Neural progenitor cell (in vitro differentiated cells): ENCODE measurements at regions not wholly inside any gene's neighbourhood (a gene's known extent, or its start where the extent isn't known, plus 50 kb on each side); places are given as distances from the start of the nearest gene placed in this dataset.

Source experiments
- DNase-seq: peaks from one replicate; pipeline ENCODE4 v3.0.0-alpha.2; 2016; ENCODE audit warnings: low spot score
- H2AFZ ChIP-seq: fragments of 200-600 bp; sonication (generic); replicated peaks from 2 replicates; pipeline ENCODE4 v1.6.1; 2016; ENCODE audit warnings: antibody characterized with exemption
- H3F3A ChIP-seq: fragments of 200-600 bp; sonication (generic); 2 replicates; pipeline ENCODE4 v1.6.1; 2016; ENCODE audit warnings: antibody characterized with exemption, low read depth
- H3K27ac ChIP-seq: fragments of 200-600 bp; sonication (generic); 2 replicates; pipeline ENCODE4 v1.5.1; 2016; ENCODE audit warnings: mild to moderate bottlenecking
- H3K27me3 ChIP-seq: fragments of 200-600 bp; sonication (generic); 2 replicates; pipeline ENCODE4 v1.6.1; 2016; ENCODE audit warnings: mild to moderate bottlenecking, moderate library complexity
- H3K36me3 ChIP-seq: fragments of 200-600 bp; sonication (generic); 2 replicates; pipeline ENCODE4 v1.5.1; 2016
- H3K4me1 ChIP-seq: fragments of 200-600 bp; sonication (generic); 2 replicates; pipeline ENCODE4 v1.6.1; 2016; ENCODE audit warnings: mixed run types
- H3K4me2 ChIP-seq: fragments of 200-600 bp; sonication (generic); 2 replicates; pipeline ENCODE4 v1.6.1; 2016
- H3K4me3 ChIP-seq: fragments of 200-600 bp; sonication (generic); 2 replicates; pipeline ENCODE4 v1.5.1; 2016
- H3K79me2 ChIP-seq: fragments of 200-600 bp; sonication (generic); 2 replicates; pipeline ENCODE4 v1.6.1; 2016; ENCODE audit warnings: low read depth
- H3K9ac ChIP-seq: fragments of 200-600 bp; sonication (generic); 2 replicates; pipeline ENCODE4 v1.6.1; 2016
- H3K9me3 ChIP-seq: fragments of 200-600 bp; sonication (generic); 2 replicates; pipeline ENCODE4 v1.5.1; 2016; ENCODE audit warnings: low read depth
- H4K20me1 ChIP-seq: fragments of 200-600 bp; sonication (generic); 2 replicates; pipeline ENCODE4 v1.6.1; 2016; ENCODE audit warnings: low read depth
- H3K27ac Mint-ChIP-seq: 3 replicates; pipeline ENCODE4 v1.8.0; 2021; ENCODE audit warnings: mixed read lengths
- H3K27me3 Mint-ChIP-seq: 2 replicates; pipeline ENCODE4 v1.8.0; 2022; ENCODE audit warnings: low read depth, mild to moderate bottlenecking, inconsistent platforms, moderate library complexity, mixed read lengths; ENCODE audit not compliant: insufficient read depth
- H3K36me3 Mint-ChIP-seq: 3 replicates; pipeline ENCODE4 v1.8.0; 2021; ENCODE audit warnings: mixed read lengths
- H3K4me1 Mint-ChIP-seq: 3 replicates; pipeline ENCODE4 v1.8.0; 2021; ENCODE audit warnings: mixed read lengths
- H3K4me3 Mint-ChIP-seq: 3 replicates; pipeline ENCODE4 v1.8.0; 2021; ENCODE audit warnings: mild to moderate bottlenecking, moderate library complexity, mixed read lengths
- H3K9me3 Mint-ChIP-seq: 3 replicates; pipeline ENCODE4 v1.8.0; 2020; ENCODE audit warnings: mixed read lengths
- EZH2 ChIP-seq: fragments of 200-600 bp; sonication (generic); IDR thresholded peaks from 2 replicates; pipeline ENCODE4 v1.6.1; 2017; ENCODE audit warnings: antibody characterized with exemption, mild to moderate bottlenecking, moderate library complexity
- EZH2phosphoT487 ChIP-seq: fragments of 200-600 bp; sonication (generic); IDR thresholded peaks from 2 replicates; pipeline ENCODE4 v1.6.1; 2017; ENCODE audit warnings: antibody characterized with exemption
- TF ChIP-seq, protein P1 (sequence below): fragments of 200-600 bp; sonication (generic); IDR thresholded peaks from 2 replicates; pipeline ENCODE4 v1.5.1; 2017; ENCODE audit warnings: antibody characterized with exemption, mild to moderate bottlenecking

DNA sequence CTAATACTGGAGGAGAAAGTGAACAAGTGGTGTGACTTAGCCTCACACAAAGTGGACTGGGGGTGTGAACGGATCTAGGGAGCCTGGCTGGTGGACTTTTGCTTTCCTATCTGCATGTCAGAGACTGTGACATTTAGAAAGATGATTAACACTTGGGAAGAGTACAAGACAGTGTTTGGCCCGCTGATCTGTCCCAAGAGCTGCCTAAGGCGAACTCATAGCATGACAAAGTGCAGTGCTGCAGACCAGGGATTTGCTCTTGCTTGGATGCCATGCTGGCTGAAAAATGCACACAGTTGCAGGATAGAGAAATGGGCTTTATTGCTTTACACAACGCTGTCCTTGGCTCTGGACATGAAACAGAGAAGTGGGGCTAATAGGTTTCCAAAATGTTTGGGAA lies 386.0 kb upstream of the MAN1A1 start:
- Mint-ChIP-seq H3K4me1 (peaks cover 2% of the 10 kb centered on the region), H3K27me3 (no peaks in the 10 kb centered on the region), H3K27ac (no peak overlapping the region), H3K9me3 (no peaks in the 10 kb centered on the region), H3K4me3 (no peak overlapping the region), H3K36me3 (no peaks in the 10 kb centered on the region)
- no peak overlapping the region for H3K9ac ChIP-seq
- no peaks in the 10 kb centered on the region for H3K79me2 ChIP-seq
- no peaks in the 10 kb centered on the region for H3K9me3 ChIP-seq
- no peak for DNase-seq
- H3K27ac ChIP-seq = no peak overlapping the region
- no peaks in the 10 kb centered on the region for H3F3A ChIP-seq
- no peaks in the 10 kb centered on the region for H4K20me1 ChIP-seq
- H3K4me2 ChIP-seq = no peak overlapping the region
- H3K4me1 ChIP-seq = no peaks in the 10 kb centered on the region
- H2AFZ ChIP-seq = no peak overlapping the region
- no peaks in the 10 kb centered on the region for H3K36me3 ChIP-seq
- H3K27me3 ChIP-seq = no peaks in the 10 kb centered on the region
- no peak for TF ChIP-seq EZH2
- TF ChIP-seq, protein P1, sequence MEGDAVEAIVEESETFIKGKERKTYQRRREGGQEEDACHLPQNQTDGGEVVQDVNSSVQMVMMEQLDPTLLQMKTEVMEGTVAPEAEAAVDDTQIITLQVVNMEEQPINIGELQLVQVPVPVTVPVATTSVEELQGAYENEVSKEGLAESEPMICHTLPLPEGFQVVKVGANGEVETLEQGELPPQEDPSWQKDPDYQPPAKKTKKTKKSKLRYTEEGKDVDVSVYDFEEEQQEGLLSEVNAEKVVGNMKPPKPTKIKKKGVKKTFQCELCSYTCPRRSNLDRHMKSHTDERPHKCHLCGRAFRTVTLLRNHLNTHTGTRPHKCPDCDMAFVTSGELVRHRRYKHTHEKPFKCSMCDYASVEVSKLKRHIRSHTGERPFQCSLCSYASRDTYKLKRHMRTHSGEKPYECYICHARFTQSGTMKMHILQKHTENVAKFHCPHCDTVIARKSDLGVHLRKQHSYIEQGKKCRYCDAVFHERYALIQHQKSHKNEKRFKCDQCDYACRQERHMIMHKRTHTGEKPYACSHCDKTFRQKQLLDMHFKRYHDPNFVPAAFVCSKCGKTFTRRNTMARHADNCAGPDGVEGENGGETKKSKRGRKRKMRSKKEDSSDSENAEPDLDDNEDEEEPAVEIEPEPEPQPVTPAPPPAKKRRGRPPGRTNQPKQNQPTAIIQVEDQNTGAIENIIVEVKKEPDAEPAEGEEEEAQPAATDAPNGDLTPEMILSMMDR = no peak
- no peak for TF ChIP-seq EZH2phosphoT487
- no peak overlapping the region for H3K4me3 ChIP-seq

DNA sequence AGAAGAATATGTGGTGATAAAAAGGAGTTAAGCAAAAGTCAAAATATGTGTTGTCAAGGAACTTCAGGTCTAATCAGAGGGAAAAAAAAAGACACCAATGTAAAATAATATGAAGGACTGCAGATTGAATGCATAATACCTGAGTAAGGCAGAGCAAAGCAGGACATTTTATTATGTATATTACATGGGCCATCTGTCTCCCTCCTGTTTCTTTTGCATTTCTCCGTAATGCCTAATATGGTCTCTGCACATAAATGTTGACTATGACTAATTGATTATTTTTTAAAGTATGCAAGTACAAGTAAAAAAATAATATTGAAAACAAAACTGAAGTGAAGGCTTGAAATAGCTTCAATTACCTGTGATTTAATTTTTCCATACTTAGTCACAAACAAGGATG lies 384.7 kb upstream of the MAN1A1 start:
- Histone ChIP-seq H3K9ac (no peak overlapping the region), H3K36me3 (no peaks in the 10 kb centered on the region), H3K4me2 (no peak overlapping the region), H3K79me2 (no peaks in the 10 kb centered on the region), H3F3A (no peaks in the 10 kb centered on the region), H3K4me1 (no peaks in the 10 kb centered on the region), H3K9me3 (no peaks in the 10 kb centered on the region), H4K20me1 (no peaks in the 10 kb centered on the region), H3K27me3 (no peaks in the 10 kb centered on the region), H2AFZ (no peak overlapping the region), H3K27ac (no peak overlapping the region), H3K4me3 (no peak overlapping the region)
- peaks cover 2% of the 10 kb centered on the region for H3K4me1 Mint-ChIP-seq
- H3K36me3 Mint-ChIP-seq = no peaks in the 10 kb centered on the region
- no peak for DNase-seq
- TF ChIP-seq, protein P1 = no peak
- TF ChIP-seq EZH2phosphoT487 = no peak
- TF ChIP-seq EZH2 = no peak
- no peaks in the 10 kb centered on the region for H3K9me3 Mint-ChIP-seq
- H3K27me3 Mint-ChIP-seq = no peaks in the 10 kb centered on the region
- H3K27ac Mint-ChIP-seq = no peak overlapping the region
- no peak overlapping the region for H3K4me3 Mint-ChIP-seq

DNA sequence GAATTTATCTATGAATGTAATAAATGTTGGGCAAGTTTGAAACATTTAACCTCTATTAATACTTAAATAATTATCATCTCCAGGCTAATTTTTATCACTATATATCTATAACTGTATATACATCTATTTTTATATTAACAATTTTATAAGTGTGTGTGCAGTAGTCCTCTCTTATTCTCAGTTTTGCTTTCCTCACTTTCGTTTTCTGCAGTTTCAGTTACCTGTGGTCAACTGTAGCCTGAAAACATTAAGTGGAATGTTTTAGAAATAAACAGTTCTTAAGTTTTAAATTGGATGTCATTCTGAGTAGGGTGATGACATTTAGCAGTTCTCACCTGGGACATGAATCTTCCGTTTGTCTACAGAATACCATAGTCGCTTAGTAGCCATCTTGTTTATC lies 379.4 kb upstream of the MAN1A1 start:
- Mint-ChIP-seq H3K4me3 (no peak overlapping the region), H3K27me3 (no peaks in the 10 kb centered on the region), H3K9me3 (peaks cover 5% of the 10 kb centered on the region), H3K36me3 (no peaks in the 10 kb centered on the region), H3K27ac (no peak overlapping the region), H3K4me1 (peaks cover 3% of the 10 kb centered on the region)
- no peaks in the 10 kb centered on the region for H3K36me3 ChIP-seq
- H3F3A ChIP-seq = no peaks in the 10 kb centered on the region
- H3K4me1 ChIP-seq = peaks cover 9% of the 10 kb centered on the region
- no peaks in the 10 kb centered on the region for H3K27me3 ChIP-seq
- no peak overlapping the region for H3K9ac ChIP-seq
- H3K4me3 ChIP-seq = no peak overlapping the region
- no peak overlapping the region for H2AFZ ChIP-seq
- no peaks in the 10 kb centered on the region for H3K79me2 ChIP-seq
- no peak overlapping the region for H3K27ac ChIP-seq
- no peak for DNase-seq
- H3K9me3 ChIP-seq = no peaks in the 10 kb centered on the region
- TF ChIP-seq EZH2 = no peak
- TF ChIP-seq, protein P1 = no peak
- no peak for TF ChIP-seq EZH2phosphoT487
- no peaks in the 10 kb centered on the region for H4K20me1 ChIP-seq
- no peak overlapping the region for H3K4me2 ChIP-seq
